H9 (cell line): ENCODE measurements at regions not wholly inside any gene's neighbourhood (a gene's known extent, or its start where the extent isn't known, plus 50 kb on each side); places are given as distances from the start of the nearest gene placed in this dataset.

Experiments
- DNase-seq: peaks from one replicate; pipeline ENCODE4 v3.0.0-alpha.2; 2017
- H2AFZ ChIP-seq: one replicate; pipeline ENCODE4 v1.6.1; 2013; ENCODE audit warnings: mild to moderate bottlenecking, low read length, control low read depth, moderate library complexity
- H2AK5ac ChIP-seq: 2 replicates; pipeline ENCODE4 v1.6.1; 2013; ENCODE audit warnings: low read length, control low read depth, mixed read lengths; ENCODE audit not compliant: insufficient read length
- H2BK120ac ChIP-seq: one replicate; pipeline ENCODE4 v1.6.1; 2013; ENCODE audit warnings: low read depth, mild to moderate bottlenecking, low read length, control low read depth, inconsistent platforms; ENCODE audit not compliant: poor library complexity, severe bottlenecking
- H2BK12ac ChIP-seq: 2 replicates; pipeline ENCODE4 v1.6.1; 2013; ENCODE audit warnings: low read length, control low read depth, mixed read lengths, low read depth; ENCODE audit not compliant: insufficient read length
- H2BK15ac ChIP-seq: 2 replicates; pipeline ENCODE4 v1.6.1; 2013; ENCODE audit warnings: low read depth, low read length, control low read depth
- H2BK20ac ChIP-seq: one replicate; pipeline ENCODE4 v1.6.1; 2013; ENCODE audit warnings: low read depth, mild to moderate bottlenecking, low read length, control low read depth, inconsistent platforms; ENCODE audit not compliant: poor library complexity, severe bottlenecking
- H2BK5ac ChIP-seq: 2 replicates; pipeline ENCODE4 v1.6.1; 2013; ENCODE audit warnings: low read length, control low read depth, mixed read lengths; ENCODE audit not compliant: insufficient read length
- H3K14ac ChIP-seq: 2 replicates; pipeline ENCODE4 v1.6.1; 2013; ENCODE audit warnings: low read length, control low read depth; ENCODE audit not compliant: insufficient read depth
- H3K18ac ChIP-seq: 2 replicates; pipeline ENCODE4 v1.6.1; 2013; ENCODE audit warnings: low read depth, mild to moderate bottlenecking, mixed read lengths, low read length, control low read depth; ENCODE audit not compliant: insufficient read length
- H3K23ac ChIP-seq: 2 replicates; pipeline ENCODE4 v1.6.1; 2013; ENCODE audit warnings: low read length, control low read depth, mixed read lengths, low read depth; ENCODE audit not compliant: insufficient read length
- H3K23me2 ChIP-seq: 2 replicates; pipeline ENCODE4 v1.6.1; 2013; ENCODE audit warnings: low read depth, mild to moderate bottlenecking, mixed read lengths, low read length, control low read depth; ENCODE audit not compliant: insufficient read length, poor library complexity, severe bottlenecking
- H3K27ac ChIP-seq: 2 replicates; pipeline ENCODE4 v1.5.1; 2013; ENCODE audit warnings: low read length, control low read depth, mixed read lengths, low read depth; ENCODE audit not compliant: insufficient read length
- H3K27me3 ChIP-seq: 2 replicates; pipeline ENCODE4 v1.6.1; 2013; ENCODE audit warnings: low read length, control low read depth, inconsistent platforms; ENCODE audit not compliant: insufficient read depth
- H3K4ac ChIP-seq: 2 replicates; pipeline ENCODE4 v1.6.1; 2013; ENCODE audit warnings: low read depth, mild to moderate bottlenecking, control low read depth, inconsistent platforms, low read length, moderate library complexity
- H3K4me1 ChIP-seq: 2 replicates; pipeline ENCODE4 v1.6.1; 2013; ENCODE audit warnings: low read length, control low read depth, inconsistent platforms; ENCODE audit not compliant: insufficient read depth
- H3K4me2 ChIP-seq: 2 replicates; pipeline ENCODE4 v1.6.1; 2013; ENCODE audit warnings: low read length, control low read depth, mixed read lengths; ENCODE audit not compliant: insufficient read length, insufficient read depth
- H3K56ac ChIP-seq: 2 replicates; pipeline ENCODE4 v1.6.1; 2013; ENCODE audit warnings: low read depth, mild to moderate bottlenecking, mixed read lengths, low read length, control low read depth; ENCODE audit not compliant: insufficient read length
- H3K79me1 ChIP-seq: 2 replicates; pipeline ENCODE4 v1.6.1; 2013; ENCODE audit warnings: low read depth, mild to moderate bottlenecking, moderate library complexity, low read length, control low read depth, inconsistent platforms; ENCODE audit not compliant: insufficient read depth, poor library complexity, severe bottlenecking
- H3K79me2 ChIP-seq: 2 replicates; pipeline ENCODE4 v1.6.1; 2013; ENCODE audit warnings: low read length, control low read depth, inconsistent platforms; ENCODE audit not compliant: insufficient read depth
- H3K9ac ChIP-seq: 2 replicates; pipeline ENCODE4 v1.6.1; 2013; ENCODE audit warnings: low read length, control low read depth, mixed read lengths; ENCODE audit not compliant: insufficient read length; ENCODE audit errors: extremely low read depth
- H3K9me3 ChIP-seq: one replicate; pipeline ENCODE4 v1.6.1; 2013; ENCODE audit warnings: low read depth, low read length, inconsistent platforms; ENCODE audit not compliant: control insufficient read depth
- H3T11ph ChIP-seq: one replicate; pipeline ENCODE4 v1.6.1; 2013; ENCODE audit warnings: mild to moderate bottlenecking, low read length, control low read depth, inconsistent platforms
- H4K20me1 ChIP-seq: one replicate; pipeline ENCODE4 v1.6.1; 2013; ENCODE audit not compliant: control insufficient read depth, insufficient read length, insufficient read depth
- H4K5ac ChIP-seq: 2 replicates; pipeline ENCODE4 v1.6.1; 2013; ENCODE audit warnings: low read depth, mild to moderate bottlenecking, mixed read lengths, low read length, control low read depth; ENCODE audit not compliant: insufficient read length
- H4K8ac ChIP-seq: replicated peaks from 2 replicates; pipeline ENCODE4 v1.6.1; 2013; ENCODE audit warnings: low read length, control low read depth, mixed read lengths, low read depth; ENCODE audit not compliant: insufficient read length
- H4K91ac ChIP-seq: 2 replicates; pipeline ENCODE4 v1.6.1; 2013; ENCODE audit warnings: low read depth, mild to moderate bottlenecking, moderate library complexity, mixed read lengths, low read length, control low read depth; ENCODE audit not compliant: insufficient read length
- H3K27ac Mint-ChIP-seq, 3 experiments: 2 replicates in 2 of 3; 3 replicates in 1 of 3; pipeline ENCODE4 v1.8.0; 2020 to 2021; ENCODE audit warnings: mixed read lengths in 3 of 3, mild to moderate bottlenecking in 1 of 3, moderate library complexity in 1 of 3
- H3K27me3 Mint-ChIP-seq: 2 replicates; pipeline ENCODE4 v1.8.0; 2021; ENCODE audit warnings: low read depth, mild to moderate bottlenecking, moderate library complexity, mixed read lengths
- H3K36me3 Mint-ChIP-seq, 3 experiments: 2 replicates in 2 of 3; 3 replicates in 1 of 3; pipeline ENCODE4 v1.8.0; 2020 to 2021; ENCODE audit warnings: low read depth in 3 of 3, mixed read lengths in 3 of 3; ENCODE audit not compliant: insufficient read depth in 1 of 3
- H3K4me1 Mint-ChIP-seq, 2 experiments: 2 replicates each; pipeline ENCODE4 v1.8.0; 2020; ENCODE audit warnings: mixed read lengths in 2 of 2
- H3K4me3 Mint-ChIP-seq, 2 experiments: 2 replicates in 1 of 2; 3 replicates in 1 of 2; pipeline ENCODE4 v1.8.0; 2020 to 2021; ENCODE audit warnings: mild to moderate bottlenecking in 2 of 2, mixed read lengths in 2 of 2, moderate library complexity in 1 of 2
- H3K9me3 Mint-ChIP-seq, 2 experiments: 2 replicates in 1 of 2; 3 replicates in 1 of 2; pipeline ENCODE4 v1.8.0; 2020; ENCODE audit warnings: mild to moderate bottlenecking in 2 of 2, mixed read lengths in 2 of 2, moderate library complexity in 1 of 2
- WGBS: extraction: QIAGEN DNeasy Blood & Tissue Kit; methylation state at CpG from one replicate; pipeline ENCODE4 v1.1.7; 2013; ENCODE audit warnings: missing lambda C conversion rate, low lambda C conversion rate, mixed read lengths; ENCODE audit not compliant: insufficient read length; ENCODE audit errors: extremely low coverage; 5-methylcytosine and 5-hydroxymethylcytosine counted together
- TF ChIP-seq, protein P1 (sequence below): fragments of 200-600 bp; sonication (generic); conservative IDR thresholded peaks from 3 replicates; pipeline ENCODE4 v1.8.0; 2021; ENCODE audit warnings: antibody characterized with exemption, mild to moderate bottlenecking

DNA sequence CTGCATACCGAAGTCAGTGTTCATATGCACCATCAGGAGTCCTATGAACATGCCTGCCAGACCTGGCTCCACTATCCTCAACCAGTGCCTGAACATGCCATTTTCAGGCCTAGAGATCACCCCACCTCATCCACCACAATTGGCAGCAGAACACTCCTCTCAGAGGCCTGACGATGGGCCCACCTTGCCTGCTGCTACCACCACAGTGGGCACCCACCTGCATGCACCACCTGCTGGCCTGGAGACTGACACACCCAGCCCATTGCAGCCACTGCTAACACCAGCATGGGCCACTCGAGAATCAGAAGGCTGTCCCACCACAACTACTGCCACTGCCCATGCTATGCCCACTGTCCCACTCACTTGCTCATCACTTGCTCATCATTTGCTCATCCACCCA is 130.7 kb upstream of the FAM13C start:
- H3K9ac ChIP-seq = no peak overlapping the region
- H3K27me3 ChIP-seq = no peaks in the 10 kb centered on the region
- no peak overlapping the region for H4K5ac ChIP-seq
- no peak for DNase-seq
- H2AK5ac ChIP-seq = no peak overlapping the region
- no peak overlapping the region for H2AFZ ChIP-seq
- no peak overlapping the region for H3K18ac ChIP-seq
- no peak overlapping the region for H3K27ac Mint-ChIP-seq
- H3K56ac ChIP-seq = no peak overlapping the region
- H2BK15ac ChIP-seq = no peak overlapping the region
- no peak overlapping the region for H3K23ac ChIP-seq
- H3K4me2 ChIP-seq = no peak overlapping the region
- no peak overlapping the region for H2BK120ac ChIP-seq
- no peak overlapping the region; a peak in 1 of 5 replicates for H3K4me3 Mint-ChIP-seq
- H4K20me1 ChIP-seq = no peaks in the 10 kb centered on the region
- TF ChIP-seq, protein P1, sequence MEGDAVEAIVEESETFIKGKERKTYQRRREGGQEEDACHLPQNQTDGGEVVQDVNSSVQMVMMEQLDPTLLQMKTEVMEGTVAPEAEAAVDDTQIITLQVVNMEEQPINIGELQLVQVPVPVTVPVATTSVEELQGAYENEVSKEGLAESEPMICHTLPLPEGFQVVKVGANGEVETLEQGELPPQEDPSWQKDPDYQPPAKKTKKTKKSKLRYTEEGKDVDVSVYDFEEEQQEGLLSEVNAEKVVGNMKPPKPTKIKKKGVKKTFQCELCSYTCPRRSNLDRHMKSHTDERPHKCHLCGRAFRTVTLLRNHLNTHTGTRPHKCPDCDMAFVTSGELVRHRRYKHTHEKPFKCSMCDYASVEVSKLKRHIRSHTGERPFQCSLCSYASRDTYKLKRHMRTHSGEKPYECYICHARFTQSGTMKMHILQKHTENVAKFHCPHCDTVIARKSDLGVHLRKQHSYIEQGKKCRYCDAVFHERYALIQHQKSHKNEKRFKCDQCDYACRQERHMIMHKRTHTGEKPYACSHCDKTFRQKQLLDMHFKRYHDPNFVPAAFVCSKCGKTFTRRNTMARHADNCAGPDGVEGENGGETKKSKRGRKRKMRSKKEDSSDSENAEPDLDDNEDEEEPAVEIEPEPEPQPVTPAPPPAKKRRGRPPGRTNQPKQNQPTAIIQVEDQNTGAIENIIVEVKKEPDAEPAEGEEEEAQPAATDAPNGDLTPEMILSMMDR = no peak
- no peaks in the 10 kb centered on the region for H3K23me2 ChIP-seq
- no peaks in the 10 kb centered on the region for H3K79me1 ChIP-seq
- peaks cover 3 to 10% of the 10 kb centered on the region in 2 experiments for H3K4me1 Mint-ChIP-seq
- no peak overlapping the region for H2BK12ac ChIP-seq
- H2BK20ac ChIP-seq = no peak overlapping the region
- H3K36me3 Mint-ChIP-seq = peaks cover 4 to 13% (median 6%) of the 10 kb centered on the region in 3 experiments; a peak in 6 of 7 replicates
- no peak overlapping the region for H3K4ac ChIP-seq
- H3K9me3 Mint-ChIP-seq = peaks cover 13 to 15% of the 10 kb centered on the region in 2 experiments
- WGBS = no CpG with 5 or more reads among the region's 3 CpGs
- H2BK5ac ChIP-seq = no peak overlapping the region
- no peak overlapping the region; the same call in 1 of the 2 replicates for H3K14ac ChIP-seq
- H4K91ac ChIP-seq = no peak overlapping the region
- no peaks in the 10 kb centered on the region for H3K27me3 Mint-ChIP-seq
- H3T11ph ChIP-seq = no peak overlapping the region
- H4K8ac ChIP-seq = no peak overlapping the region
- no peak overlapping the region for H3K27ac ChIP-seq
- no peaks in the 10 kb centered on the region for H3K79me2 ChIP-seq
- no peaks in the 10 kb centered on the region for H3K9me3 ChIP-seq
- H3K4me1 ChIP-seq = no peaks in the 10 kb centered on the region; the same call in 1 of the 2 replicates
